ENCODE measurements at regions not wholly inside any gene's neighbourhood (a gene's known extent, or its start where the extent isn't known, plus 50 kb on each side); places are given as distances from the start of the nearest gene placed in this dataset.

- Histone ChIP-seq H3K9ac (replicated peaks; ENCODE audit: extremely low read depth, insufficient read depth, low read length) (no peak overlapping the region), H3K27me3 (ENCODE audit: control insufficient read depth in 2 of 2, insufficient read depth in 2 of 2, low read length in 2 of 2) (no peaks in the 10 kb centered on the region), H3K4me3 (replicated peaks in 1 of 3; ENCODE audit: insufficient read depth in 1 of 3, low read depth in 1 of 3, low read length in 3 of 3) (no peak overlapping the region), H3K36me3 (ENCODE audit: control insufficient read depth in 2 of 2, extremely low read depth in 1 of 2, insufficient read depth in 2 of 2, low read length in 2 of 2) (no peaks in the 10 kb centered on the region), H4K20me1 (replicated peaks; ENCODE audit: control insufficient read depth, extremely low read depth, insufficient read depth, low read length) (no peaks in the 10 kb centered on the region), H3K27ac (ENCODE audit: insufficient read depth, low read depth, low read length) (no peak overlapping the region), H3K9me3 (replicated peaks; ENCODE audit: control insufficient read depth, insufficient read depth, low read length) (no peaks in the 10 kb centered on the region), H2AFZ (ENCODE audit: low read depth, low read length) (no peak overlapping the region), H3K4me2 (ENCODE audit: insufficient read depth, low read length) (no peak overlapping the region), H3K4me1 (ENCODE audit: control insufficient read depth, extremely low read depth, insufficient read depth, low read length) (no peaks in the 10 kb centered on the region), H3K79me2 (ENCODE audit: control insufficient read depth, insufficient read depth, low read length) (no peaks in the 10 kb centered on the region), H3K9me1 (replicated peaks; ENCODE audit: control insufficient read depth, extremely low read depth, insufficient read depth, low read length) (no peaks in the 10 kb centered on the region)
- TF ChIP-seq FOS (IDR thresholded peaks at IDR 0.05; ENCODE audit: borderline replicate concordance, insufficient read depth, low read length) (no peak), GATA2 (IDR thresholded peaks at IDR 0.05; ENCODE audit: insufficient read depth, insufficient read length, low read depth, low read length) (no peak), EZH2 (IDR thresholded peaks at IDR 0.05; ENCODE audit: borderline replicate concordance, low read depth, low read length, severe bottlenecking) (no peak), POLR2A (IDR thresholded peaks at IDR 0.05; ENCODE audit: low read depth, low read length) (no peak), CTCF (IDR thresholded peaks at IDR 0.05; ENCODE audit: extremely low read depth in 1 of 2, insufficient read depth in 1 of 2, low read depth in 1 of 2, low read length in 2 of 2) (no peak), POLR2AphosphoS5 (IDR thresholded peaks at IDR 0.05; ENCODE audit: insufficient read depth, low read depth, low read length) (no peak), JUN (IDR thresholded peaks at IDR 0.05; ENCODE audit: borderline replicate concordance, insufficient read depth, insufficient read length, low read depth) (no peak), MAX (IDR thresholded peaks at IDR 0.05; ENCODE audit: insufficient read depth, insufficient read length) (no peak), MYC (IDR thresholded peaks at IDR 0.05; ENCODE audit: low read depth, low read length) (no peak)
- intact Hi-C loops (cut with micrococcal nuclease): no loop called here
- dilution Hi-C loops (cut with MboI; ENCODE audit: extremely low pct_ligation_motif_present, low sequenced_read_pairs): no loop called here
- POLR2A ChIA-PET: no interaction called here
- CTCF ChIA-PET: no interaction called here
- no TSS peak for BruUV-seq (replicated peaks)
- FAIRE-seq: no peak
- no peak for DNase-seq (ENCODE audit: low read depth, low spot score)
Observed at GRCh38 chr1:90798344-90798743, 81.2 kb upstream of the BARHL2 start.
